Upper lobe of left lung (tissue), 4 donors: ENCODE measurements at regions not wholly inside any gene's neighbourhood (a gene's known extent, or its start where the extent isn't known, plus 50 kb on each side); places are given as distances from the start of the nearest gene placed in this dataset.

Source experiments
- CTCF ChIP-seq, 6 experiments: fragments of 450-650 bp in 4 of 6; fragments of 200-600 bp in 2 of 6; sonication (generic) in 2 of 6; IDR thresholded peaks; one replicate each; pipeline ENCODE4 v1.5.1; 2016 to 2019; ENCODE audit warnings: antibody characterized with exemption in 6 of 6
- POLR2A ChIP-seq, 4 donors: fragments of 450-650 bp; IDR thresholded peaks; one replicate each; pipeline ENCODE4 v1.5.1; 2016 to 2017; ENCODE audit warnings: antibody characterized with exemption in 4 of 4, mild to moderate bottlenecking in 2 of 4

GRCh38 chr15:92525758-92526245 lies 129.8 kb downstream of the FAM174B start:
- TF ChIP-seq CTCF (IDR thresholded peaks at IDR 0.05) (no peak), POLR2A (IDR thresholded peaks at IDR 0.05) (no peak)
